Left ventricle myocardium inferior (tissue), 1 donor: ENCODE measurements at regions not wholly inside any gene's neighbourhood (a gene's known extent, or its start where the extent isn't known, plus 50 kb on each side); places are given as distances from the start of the nearest gene placed in this dataset.

Experiments used
- DNase-seq: peaks from one replicate; pipeline ENCODE4 v3.0.0-alpha.2; 2020
- H3K27ac ChIP-seq: fragments of 200-600 bp; replicated peaks from 2 replicates; pipeline ENCODE4 v1.8.0; 2021
- H3K27me3 ChIP-seq: fragments of 200-600 bp; 2 replicates; pipeline ENCODE4 v1.8.0; 2021; ENCODE audit warnings: low read depth
- H3K36me3 ChIP-seq: fragments of 200-600 bp; 2 replicates; pipeline ENCODE4 v1.8.0; 2021
- H3K4me1 ChIP-seq: fragments of 200-600 bp; 2 replicates; pipeline ENCODE4 v1.8.0; 2021
- H3K4me3 ChIP-seq: fragments of 200-600 bp; 2 replicates; pipeline ENCODE4 v1.8.0; 2021; ENCODE audit warnings: mild to moderate bottlenecking, moderate library complexity
- H3K9me3 ChIP-seq: fragments of 200-600 bp; replicated peaks from 2 replicates; pipeline ENCODE4 v1.8.0; 2021
- CTCF ChIP-seq: fragments of 200-600 bp; IDR thresholded peaks from 2 replicates; pipeline ENCODE4 v1.8.0; 2021; ENCODE audit warnings: antibody characterized with exemption, mild to moderate bottlenecking, borderline replicate concordance
- intact Hi-C: fragments of 100-400 bp; cut with micrococcal nuclease; formaldehyde crosslinking; loops from one replicate; pipeline ENCODE4 v1.11.0; 2022
- donor health status: DM: no; HTN: yes; CAD: no; lungs with severe emphysema.

- intact Hi-C loops = no loop called here
- no peak for TF ChIP-seq CTCF
- H3K27ac ChIP-seq = no peak overlapping the region
- no peak overlapping the region for H3K4me3 ChIP-seq
- H3K4me1 ChIP-seq = no peaks in the 10 kb centered on the region
- H3K36me3 ChIP-seq = no peaks in the 10 kb centered on the region
- no peaks in the 10 kb centered on the region for H3K27me3 ChIP-seq
- H3K9me3 ChIP-seq = peaks cover 37% of the 10 kb centered on the region
- no peak for DNase-seq
These were observed 117.9 kb upstream of the CDH12 start for GRCh38 chr5:22970956-22971618.

GRCh38 chr5:22970491-22970890, 117.3 kb upstream of the CDH12 start:
- Histone ChIP-seq H3K4me1 (no peaks in the 10 kb centered on the region), H3K4me3 (no peak overlapping the region), H3K9me3 (peaks cover 41% of the 10 kb centered on the region), H3K27me3 (no peaks in the 10 kb centered on the region), H3K27ac (no peak overlapping the region), H3K36me3 (no peaks in the 10 kb centered on the region)
- no peak for DNase-seq
- intact Hi-C loops = no loop called here
- no peak for TF ChIP-seq CTCF

GRCh38 chr5:22968386-22968785, 115.2 kb upstream of the CDH12 start:
- DNase-seq = no peak
- H3K4me1 ChIP-seq = no peaks in the 10 kb centered on the region
- intact Hi-C loops = no loop called here
- H3K27me3 ChIP-seq = no peaks in the 10 kb centered on the region
- H3K36me3 ChIP-seq = no peaks in the 10 kb centered on the region
- no peak overlapping the region for H3K4me3 ChIP-seq
- no peak for TF ChIP-seq CTCF
- no peak overlapping the region for H3K27ac ChIP-seq
- peaks cover 46% of the 10 kb centered on the region for H3K9me3 ChIP-seq

GRCh38 chr5:22965960-22966359, 112.8 kb upstream of the CDH12 start:
- Histone ChIP-seq H3K4me1 (no peaks in the 10 kb centered on the region), H3K27ac (no peak overlapping the region), H3K9me3 (peaks cover 46% of the 10 kb centered on the region), H3K4me3 (no peak overlapping the region), H3K36me3 (no peaks in the 10 kb centered on the region), H3K27me3 (no peaks in the 10 kb centered on the region)
- intact Hi-C loops = no loop called here
- no peak for DNase-seq
- TF ChIP-seq CTCF = no peak

- H3K27me3 ChIP-seq = no peaks in the 10 kb centered on the region
- no peaks in the 10 kb centered on the region for H3K4me1 ChIP-seq
- H3K4me3 ChIP-seq = no peak overlapping the region
- TF ChIP-seq CTCF = no peak
- no peaks in the 10 kb centered on the region for H3K36me3 ChIP-seq
- intact Hi-C loops = no loop called here
- no peak overlapping the region for H3K27ac ChIP-seq
- peaks cover 44% of the 10 kb centered on the region for H3K9me3 ChIP-seq
- no peak for DNase-seq
These were observed 111.5 kb upstream of the CDH12 start for GRCh38 chr5:22964632-22965031.
